Chondrocyte (in vitro differentiated cells): ENCODE measurements at regions not wholly inside any gene's neighbourhood (a gene's known extent, or its start where the extent isn't known, plus 50 kb on each side); places are given as distances from the start of the nearest gene placed in this dataset.
"Not testable (repeated sequence)": the region's sequence is repeated elsewhere in the genome, so short reads cannot be mapped to it uniquely, and the experiment has no call there.

ENCODE experiments used
- DNase-seq: peaks from one replicate; pipeline ENCODE4 v3.0.0; 2021; ENCODE audit warnings: mixed read lengths, low spot score
- H3K27ac Mint-ChIP-seq: one replicate; pipeline ENCODE4 v1.8.0; 2021; ENCODE audit warnings: mild to moderate bottlenecking, moderate library complexity, mixed read lengths; ENCODE audit not compliant: unreplicated experiment
- H3K27me3 Mint-ChIP-seq: 2 replicates; pipeline ENCODE4 v1.8.0; 2021; ENCODE audit warnings: low read depth, mixed read lengths
- H3K36me3 Mint-ChIP-seq: 2 replicates; pipeline ENCODE4 v1.8.0; 2021; ENCODE audit warnings: low read depth, mixed read lengths
- H3K4me1 Mint-ChIP-seq: 2 replicates; pipeline ENCODE4 v1.8.0; 2021; ENCODE audit warnings: low read depth, mild to moderate bottlenecking, mixed read lengths
- H3K4me3 Mint-ChIP-seq: one replicate; pipeline ENCODE4 v1.8.0; 2021; ENCODE audit warnings: mild to moderate bottlenecking, moderate library complexity, mixed read lengths; ENCODE audit not compliant: unreplicated experiment
- H3K9me3 Mint-ChIP-seq: 2 replicates; pipeline ENCODE4 v1.8.0; 2021; ENCODE audit warnings: low read depth, mixed read lengths
- CTCF ChIP-seq: fragments of 200-600 bp; sonication (generic); IDR thresholded peaks from 2 replicates; pipeline ENCODE4 v1.5.0; 2021; ENCODE audit warnings: antibody characterized with exemption, mild to moderate bottlenecking, moderate library complexity

GRCh38 chr3:107915706-107916105 lies 175.1 kb downstream of the CD47 start:
- Mint-ChIP-seq H3K4me3 (no peak overlapping the region), H3K27me3 (peaks cover 12% of the 10 kb centered on the region), H3K36me3 (no peaks in the 10 kb centered on the region)

GRCh38 chr3:107913701-107914100 lies 177.1 kb downstream of the CD47 start:
- TF ChIP-seq CTCF: no peak
- no peak overlapping the region for H3K4me3 Mint-ChIP-seq
- H3K27ac Mint-ChIP-seq: no peak overlapping the region
- H3K27me3 Mint-ChIP-seq: peaks cover 4% of the 10 kb centered on the region
- DNase-seq: no peak
- H3K4me1 Mint-ChIP-seq: no peaks in the 10 kb centered on the region
- peaks cover 7% of the 10 kb centered on the region for H3K9me3 Mint-ChIP-seq
- no peaks in the 10 kb centered on the region for H3K36me3 Mint-ChIP-seq

More at GRCh38 chr3:107915706-107916105, 175.1 kb downstream of the CD47 start:
- TF ChIP-seq CTCF: no peak
- no peak for DNase-seq
- Mint-ChIP-seq H3K27ac (no peak overlapping the region), H3K9me3 (peaks cover 7% of the 10 kb centered on the region), H3K4me1 (no peaks in the 10 kb centered on the region)

GRCh38 chr3:107911337-107912000 lies 179.4 kb downstream of the CD47 start:
- H3K27ac Mint-ChIP-seq: no peak overlapping the region
- H3K4me3 Mint-ChIP-seq: no peak overlapping the region
- H3K4me1 Mint-ChIP-seq: peaks cover 8% of the 10 kb centered on the region
- no peaks in the 10 kb centered on the region for H3K36me3 Mint-ChIP-seq
- TF ChIP-seq CTCF: no peak
- no peaks in the 10 kb centered on the region for H3K9me3 Mint-ChIP-seq
- DNase-seq: no peak
- no peaks in the 10 kb centered on the region for H3K27me3 Mint-ChIP-seq

GRCh38 chr3:107910713-107911259 lies 180.0 kb downstream of the CD47 start:
- no peaks in the 10 kb centered on the region for H3K27me3 Mint-ChIP-seq
- peaks cover 15% of the 10 kb centered on the region for H3K4me1 Mint-ChIP-seq
- no peak for TF ChIP-seq CTCF
- no peaks in the 10 kb centered on the region for H3K36me3 Mint-ChIP-seq
- H3K9me3 Mint-ChIP-seq: no peaks in the 10 kb centered on the region
- H3K27ac Mint-ChIP-seq: no peak overlapping the region
- no peak for DNase-seq
- no peak overlapping the region for H3K4me3 Mint-ChIP-seq

GRCh38 chr3:107909583-107909982 lies 181.2 kb downstream of the CD47 start:
- not testable (repeated sequence) for DNase-seq, H3K9me3 Mint-ChIP-seq, H3K27ac Mint-ChIP-seq, H3K36me3 Mint-ChIP-seq, H3K27me3 Mint-ChIP-seq, H3K4me3 Mint-ChIP-seq
- peaks cover 26% of the 10 kb centered on the region for H3K4me1 Mint-ChIP-seq

GRCh38 chr3:107907996-107908395 lies 182.8 kb downstream of the CD47 start:
- DNase-seq: no peak
- Mint-ChIP-seq H3K4me1 (peaks cover 31% of the 10 kb centered on the region), H3K27me3 (no peaks in the 10 kb centered on the region), H3K27ac (no peak overlapping the region), H3K9me3 (peaks cover 1% of the 10 kb centered on the region), H3K36me3 (peaks cover 1% of the 10 kb centered on the region), H3K4me3 (no peak overlapping the region)
- TF ChIP-seq CTCF: no peak
